Fibroblast of lung (primary cell): ENCODE measurements at regions not wholly inside any gene's neighbourhood (a gene's known extent, or its start where the extent isn't known, plus 50 kb on each side); places are given as distances from the start of the nearest gene placed in this dataset.
A peak's percentile ranks its signal among the peaks of the same experiment; 100 is the strongest.

Experiments
- DNase-seq, 2 donors: peaks; one replicate each; pipeline versions ENCODE4 v3.0.0 to v3.0.0-alpha.2; 2010; ENCODE audit warnings: low read depth in 2 of 2
- H2AFZ ChIP-seq: 2 replicates; pipeline ENCODE4 v1.5.1; 2012; ENCODE audit warnings: low read length, control low read depth, inconsistent platforms
- H3K27ac ChIP-seq: 2 replicates; pipeline ENCODE4 v1.5.1; 2011; ENCODE audit warnings: low read length, control low read depth; ENCODE audit not compliant: insufficient read depth
- H3K27me3 ChIP-seq: 2 replicates; pipeline ENCODE4 v1.5.1; 2011; ENCODE audit warnings: mild to moderate bottlenecking, low read length; ENCODE audit not compliant: control insufficient read depth, insufficient read depth
- H3K36me3 ChIP-seq: 2 replicates; pipeline ENCODE4 v1.5.1; 2011; ENCODE audit warnings: low read length; ENCODE audit not compliant: control insufficient read depth, insufficient read depth
- H3K4me1 ChIP-seq: 2 replicates; pipeline ENCODE4 v1.5.1; 2011; ENCODE audit warnings: low read length; ENCODE audit not compliant: control insufficient read depth, insufficient read depth; ENCODE audit errors: extremely low read depth
- H3K4me2 ChIP-seq: 2 replicates; pipeline ENCODE4 v1.5.1; 2011; ENCODE audit warnings: low read length, control low read depth; ENCODE audit not compliant: insufficient read depth; ENCODE audit errors: extremely low read depth
- H3K4me3 ChIP-seq, 4 experiments: fragments of 200-600 bp in 1 of 4; sonication (generic) in 1 of 4; replicated peaks in 1 of 4; 2 replicates each; pipeline ENCODE4 v1.5.1; 2011 to 2016; ENCODE audit warnings: low read length in 4 of 4, low read depth in 3 of 4, mild to moderate bottlenecking in 3 of 4, control low read depth in 2 of 4, inconsistent platforms in 1 of 4, mixed read lengths in 1 of 4; ENCODE audit not compliant: insufficient read depth in 1 of 4; ENCODE audit errors: control extremely low read depth in 1 of 4
- H3K79me2 ChIP-seq: 2 replicates; pipeline ENCODE4 v1.5.1; 2012; ENCODE audit warnings: mild to moderate bottlenecking, low read length, inconsistent platforms; ENCODE audit not compliant: control insufficient read depth, insufficient read depth
- H3K9ac ChIP-seq: 2 replicates; pipeline ENCODE4 v1.5.1; 2011; ENCODE audit warnings: mild to moderate bottlenecking, low read length, control low read depth; ENCODE audit not compliant: insufficient read depth
- H3K9me3 ChIP-seq: 2 replicates; pipeline ENCODE4 v1.5.1; 2012; ENCODE audit warnings: low read depth, low read length; ENCODE audit not compliant: control insufficient read depth, insufficient read depth
- H4K20me1 ChIP-seq: 2 replicates; pipeline ENCODE4 v1.5.1; 2011; ENCODE audit warnings: low read length; ENCODE audit not compliant: control insufficient read depth, insufficient read depth; ENCODE audit errors: extremely low read depth
- CTCF ChIP-seq, 2 donors: IDR thresholded peaks in 1 of 2; conservative IDR thresholded peaks in 1 of 2; 1 replicate in 1 of 2; 2 replicates in 1 of 2; pipeline ENCODE4 v1.5.1; 2011 to 2012; ENCODE audit warnings: low read length in 2 of 2, control low read depth in 1 of 2, inconsistent platforms in 1 of 2, low read depth in 1 of 2, mild to moderate bottlenecking in 1 of 2
- EZH2 ChIP-seq: IDR thresholded peaks from 2 replicates; pipeline ENCODE4 v1.5.1; 2012; ENCODE audit warnings: low read length, control low read depth, mild to moderate bottlenecking; ENCODE audit errors: missing control alignments

- H2AFZ ChIP-seq: no peak overlapping the region
- peaks cover 2% of the 10 kb centered on the region for H3K4me1 ChIP-seq
- no peaks in the 10 kb centered on the region for H3K79me2 ChIP-seq
- no peak overlapping the region for H3K4me2 ChIP-seq
- TF ChIP-seq CTCF (conservative IDR thresholded peaks at IDR 0.05 in 1 of 2, IDR thresholded peaks at IDR 0.05 in 1 of 2; ENCODE audit: low read depth in 1 of 2, low read length in 2 of 2) (no peak), EZH2 (no peak)
- no peak overlapping the region for H3K9ac ChIP-seq
- H3K4me3 ChIP-seq: no peak overlapping the region
- no peaks in the 10 kb centered on the region for H3K9me3 ChIP-seq
- no peaks in the 10 kb centered on the region for H3K36me3 ChIP-seq
- peak; percentile 28 to 89 for DNase-seq
- H3K27me3 ChIP-seq: no peaks in the 10 kb centered on the region
- H4K20me1 ChIP-seq: no peaks in the 10 kb centered on the region
- no peak overlapping the region for H3K27ac ChIP-seq
Observed at GRCh38 chr6:47098570-47098993, 56.5 kb upstream of the ADGRF1 start.

GRCh38 chr6:47097092-47097945, 55.2 kb upstream of the ADGRF1 start:
- H3K79me2 ChIP-seq: no peaks in the 10 kb centered on the region
- H3K4me2 ChIP-seq: no peak overlapping the region
- no peak overlapping the region for H2AFZ ChIP-seq
- H3K4me1 ChIP-seq: peaks cover 2% of the 10 kb centered on the region
- H3K4me3 ChIP-seq: no peak overlapping the region
- H3K9ac ChIP-seq: no peak overlapping the region
- DNase-seq: peak; percentile 74 to 90
- H4K20me1 ChIP-seq: no peaks in the 10 kb centered on the region
- no peaks in the 10 kb centered on the region for H3K9me3 ChIP-seq
- TF ChIP-seq CTCF (conservative IDR thresholded peaks at IDR 0.05 in 1 of 2, IDR thresholded peaks at IDR 0.05 in 1 of 2; ENCODE audit: low read depth in 1 of 2, low read length in 2 of 2) (peak; percentile 76 to 83), EZH2 (no peak)
- H3K27me3 ChIP-seq: no peaks in the 10 kb centered on the region
- no peak overlapping the region for H3K27ac ChIP-seq
- H3K36me3 ChIP-seq: no peaks in the 10 kb centered on the region

GRCh38 chr6:47096211-47096895, 54.2 kb upstream of the ADGRF1 start:
- H3K27me3 ChIP-seq: no peaks in the 10 kb centered on the region
- H3K79me2 ChIP-seq: no peaks in the 10 kb centered on the region
- H3K4me1 ChIP-seq: peaks cover 2% of the 10 kb centered on the region
- H2AFZ ChIP-seq: no peak overlapping the region
- no peak for DNase-seq
- H3K9ac ChIP-seq: no peak overlapping the region
- H3K4me2 ChIP-seq: no peak overlapping the region
- no peak overlapping the region for H3K27ac ChIP-seq
- no peaks in the 10 kb centered on the region for H3K9me3 ChIP-seq
- H4K20me1 ChIP-seq: no peaks in the 10 kb centered on the region
- TF ChIP-seq EZH2 (no peak), CTCF (conservative IDR thresholded peaks at IDR 0.05 in 1 of 2, IDR thresholded peaks at IDR 0.05 in 1 of 2; ENCODE audit: low read depth in 1 of 2, low read length in 2 of 2) (no peak)
- H3K36me3 ChIP-seq: no peaks in the 10 kb centered on the region
- no peak overlapping the region for H3K4me3 ChIP-seq
